GM23248 (cell line): ENCODE measurements at regions not wholly inside any gene's neighbourhood (a gene's known extent, or its start where the extent isn't known, plus 50 kb on each side); places are given as distances from the start of the nearest gene placed in this dataset.
"Not testable (repeated sequence)": the region's sequence is repeated elsewhere in the genome, so short reads cannot be mapped to it uniquely, and the experiment has no call there.

Experiments used
- DNase-seq: peaks from one replicate; pipeline ENCODE4 v3.0.0-alpha.2; 2015
- H2AFZ ChIP-seq: fragments of 200-600 bp; sonication (generic); 2 replicates; pipeline ENCODE4 v1.6.1; 2016; ENCODE audit warnings: antibody characterized with exemption
- H3F3A ChIP-seq: fragments of 200-600 bp; sonication (generic); 2 replicates; pipeline ENCODE4 v1.6.1; 2016; ENCODE audit warnings: mild to moderate bottlenecking, antibody characterized with exemption, mixed run types; ENCODE audit not compliant: insufficient read depth
- H3K27ac ChIP-seq: fragments of 200-600 bp; sonication (generic); 2 replicates; pipeline ENCODE4 v1.5.1; 2016; ENCODE audit warnings: mild to moderate bottlenecking
- H3K27me3 ChIP-seq: fragments of 200-600 bp; sonication (generic); replicated peaks from 2 replicates; pipeline ENCODE4 v1.6.1; 2016; ENCODE audit warnings: mild to moderate bottlenecking; ENCODE audit not compliant: insufficient read depth
- H3K36me3 ChIP-seq: fragments of 200-600 bp; sonication (generic); 2 replicates; pipeline ENCODE4 v1.6.1; 2016; ENCODE audit warnings: low read depth, mild to moderate bottlenecking
- H3K4me1 ChIP-seq: fragments of 200-600 bp; sonication (generic); 2 replicates; pipeline ENCODE4 v1.6.1; 2016; ENCODE audit warnings: mild to moderate bottlenecking; ENCODE audit not compliant: insufficient read depth
- H3K4me2 ChIP-seq: fragments of 200-600 bp; sonication (generic); one replicate; pipeline ENCODE4 v1.6.1; 2016; ENCODE audit warnings: mild to moderate bottlenecking; ENCODE audit not compliant: unreplicated experiment
- H3K4me3 ChIP-seq: fragments of 200-600 bp; sonication (generic); 2 replicates; pipeline ENCODE4 v1.5.1; 2016; ENCODE audit warnings: mild to moderate bottlenecking
- H3K79me2 ChIP-seq: fragments of 200-600 bp; sonication (generic); 2 replicates; pipeline ENCODE4 v1.6.1; 2016; ENCODE audit warnings: mild to moderate bottlenecking; ENCODE audit not compliant: insufficient read depth
- H3K9ac ChIP-seq: fragments of 200-600 bp; sonication (generic); 2 replicates; pipeline ENCODE4 v1.6.1; 2016; ENCODE audit warnings: mild to moderate bottlenecking
- H3K9me2 ChIP-seq: fragments of 200-600 bp; sonication (generic); 2 replicates; pipeline ENCODE4 v1.6.1; 2016; ENCODE audit warnings: mixed run types, mild to moderate bottlenecking, moderate library complexity; ENCODE audit not compliant: insufficient read depth
- H3K9me3 ChIP-seq: fragments of 200-600 bp; sonication (generic); one replicate; pipeline ENCODE4 v1.6.1; 2017; ENCODE audit warnings: low read depth
- H4K20me1 ChIP-seq: fragments of 200-600 bp; sonication (generic); 2 replicates; pipeline ENCODE4 v1.6.0; 2016; ENCODE audit not compliant: insufficient read depth
- EZH2 ChIP-seq: fragments of 200-600 bp; sonication (generic); IDR thresholded peaks from 2 replicates; pipeline ENCODE4 v1.6.1; 2018; ENCODE audit warnings: antibody characterized with exemption, mild to moderate bottlenecking; ENCODE audit not compliant: insufficient read depth, poor library complexity, severe bottlenecking
- EZH2phosphoT487 ChIP-seq: fragments of 200-600 bp; sonication (generic); IDR thresholded peaks from 2 replicates; pipeline ENCODE4 v1.6.1; 2018; ENCODE audit warnings: antibody characterized with exemption, moderate library complexity, mild to moderate bottlenecking, low read depth; ENCODE audit not compliant: insufficient read depth
- WGBS, 2 experiments: methylation state at CpG; one replicate each; pipeline ENCODE4 v1.1.6; 2015 to 2017; ENCODE audit warnings: low lambda C conversion rate in 2 of 2, low coverage in 1 of 2; ENCODE audit errors: missing lambda C conversion rate in 2 of 2; 5-methylcytosine and 5-hydroxymethylcytosine counted together
- in situ Hi-C: fragments of 300-500 bp; cut with MboI; formaldehyde crosslinking; loops from 2 replicates; pipeline ENCODE4 v1.15.0; 2020

- Histone ChIP-seq H3K79me2 (no peaks in the 10 kb centered on the region), H3K27me3 (no peaks in the 10 kb centered on the region), H3K36me3 (no peaks in the 10 kb centered on the region), H3K27ac (no peak overlapping the region), H2AFZ (no peak overlapping the region), H3K9ac (no peak overlapping the region), H4K20me1 (no peaks in the 10 kb centered on the region), H3K9me2 (no peaks in the 10 kb centered on the region), H3K4me2 (no peak overlapping the region), H3K4me3 (no peak overlapping the region), H3F3A (no peaks in the 10 kb centered on the region), H3K9me3 (no peaks in the 10 kb centered on the region), H3K4me1 (no peaks in the 10 kb centered on the region)
- 0 to 3% methylated on average over 1 of the region's 1 CpG for WGBS, 2 experiments
- DNase-seq: no peak
- in situ Hi-C loops: no loop called here
- TF ChIP-seq EZH2phosphoT487 (no peak), EZH2 (no peak)
Observed at GRCh38 chr4:95779447-95779846, 60.4 kb upstream of the PDHA2 start.

- in situ Hi-C loops: no loop called here
- no peaks in the 10 kb centered on the region for H3K79me2 ChIP-seq
- no peaks in the 10 kb centered on the region for H4K20me1 ChIP-seq
- H3F3A ChIP-seq: no peaks in the 10 kb centered on the region
- no peaks in the 10 kb centered on the region for H3K9me3 ChIP-seq
- H3K27me3 ChIP-seq: no peaks in the 10 kb centered on the region
- no peak for DNase-seq
- no peak overlapping the region for H3K4me2 ChIP-seq
- no peak for TF ChIP-seq EZH2
- no peak for TF ChIP-seq EZH2phosphoT487
- H3K9me2 ChIP-seq: no peaks in the 10 kb centered on the region
- no peaks in the 10 kb centered on the region for H3K36me3 ChIP-seq
- no peaks in the 10 kb centered on the region for H3K4me1 ChIP-seq
- H3K4me3 ChIP-seq: no peak overlapping the region
- no peak overlapping the region for H3K27ac ChIP-seq
- H2AFZ ChIP-seq: no peak overlapping the region
- no peak overlapping the region for H3K9ac ChIP-seq
Observed at GRCh38 chr4:95778666-95779065, 61.2 kb upstream of the PDHA2 start.

- H3K9me2 ChIP-seq, H3K4me1 ChIP-seq, H3F3A ChIP-seq, H3K4me2 ChIP-seq, H3K4me3 ChIP-seq, DNase-seq, H4K20me1 ChIP-seq, H3K79me2 ChIP-seq, H2AFZ ChIP-seq, H3K36me3 ChIP-seq, H3K27ac ChIP-seq, H3K27me3 ChIP-seq, in situ Hi-C loops, H3K9me3 ChIP-seq, H3K9ac ChIP-seq: not testable (repeated sequence)
- WGBS, 2 experiments: 13% methylated on average over 3 of the region's 3 CpGs
Observed at GRCh38 chr4:95770605-95771004, 69.3 kb upstream of the PDHA2 start.

- no peak for DNase-seq
- H3K27ac ChIP-seq: no peak overlapping the region
- H3K79me2 ChIP-seq: no peaks in the 10 kb centered on the region
- H3K4me2 ChIP-seq: no peak overlapping the region
- no peaks in the 10 kb centered on the region for H4K20me1 ChIP-seq
- no peaks in the 10 kb centered on the region for H3K4me1 ChIP-seq
- H3K9ac ChIP-seq: no peak overlapping the region
- no peak overlapping the region for H2AFZ ChIP-seq
- no peaks in the 10 kb centered on the region for H3K36me3 ChIP-seq
- H3K9me3 ChIP-seq: no peaks in the 10 kb centered on the region
- WGBS, 2 experiments: 38 to 39% methylated on average over 3 of the region's 3 CpGs
- in situ Hi-C loops: no loop called here
- no peaks in the 10 kb centered on the region for H3F3A ChIP-seq
- no peak overlapping the region for H3K4me3 ChIP-seq
- H3K9me2 ChIP-seq: no peaks in the 10 kb centered on the region
- H3K27me3 ChIP-seq: no peaks in the 10 kb centered on the region
- no peak for TF ChIP-seq EZH2phosphoT487
- no peak for TF ChIP-seq EZH2
Observed at GRCh38 chr4:95764961-95765360, 74.9 kb upstream of the PDHA2 start.

- Histone ChIP-seq H3K4me3 (no peak overlapping the region), H3K4me1 (no peaks in the 10 kb centered on the region), H4K20me1 (no peaks in the 10 kb centered on the region), H3K79me2 (no peaks in the 10 kb centered on the region), H3K9me3 (no peaks in the 10 kb centered on the region), H3K27me3 (no peaks in the 10 kb centered on the region), H3K9me2 (no peaks in the 10 kb centered on the region), H3F3A (no peaks in the 10 kb centered on the region), H2AFZ (no peak overlapping the region), H3K36me3 (no peaks in the 10 kb centered on the region), H3K27ac (no peak overlapping the region), H3K9ac (no peak overlapping the region), H3K4me2 (no peak overlapping the region)
- TF ChIP-seq EZH2phosphoT487: no peak
- TF ChIP-seq EZH2: no peak
- in situ Hi-C loops: no loop called here
- no peak for DNase-seq
- 20 to 22% methylated on average over 3 of the region's 3 CpGs for WGBS, 2 experiments
Observed at GRCh38 chr4:95761871-95762270, 78.0 kb upstream of the PDHA2 start.
